Parathyroid adenoma (tissue), 2 donors: ENCODE measurements at regions not wholly inside any gene's neighbourhood (a gene's known extent, or its start where the extent isn't known, plus 50 kb on each side); places are given as distances from the start of the nearest gene placed in this dataset.

Source experiments
- H2AFZ ChIP-seq: fragments of 300-600 bp; sonication (generic); one replicate; pipeline ENCODE4 v1.7.0; 2017; ENCODE audit warnings: antibody characterized with exemption, mild to moderate bottlenecking
- H3K27ac ChIP-seq: fragments of 300-600 bp; sonication (generic); one replicate; pipeline ENCODE4 v1.7.0; 2017
- H3K27me3 ChIP-seq: fragments of 300-600 bp; sonication (generic); one replicate; pipeline ENCODE4 v1.7.0; 2017; ENCODE audit warnings: low read length; ENCODE audit not compliant: control insufficient read depth, insufficient read depth
- H3K36me3 ChIP-seq: fragments of 300-600 bp; sonication (generic); one replicate; pipeline ENCODE4 v1.7.0; 2017; ENCODE audit warnings: low read length; ENCODE audit not compliant: control insufficient read depth, insufficient read depth
- H3K4me1 ChIP-seq: fragments of 300-600 bp; sonication (generic); one replicate; pipeline ENCODE4 v1.7.0; 2017; ENCODE audit warnings: control low read depth
- H3K4me2 ChIP-seq: fragments of 300-600 bp; sonication (generic); one replicate; pipeline ENCODE4 v1.7.0; 2017; ENCODE audit warnings: low read length
- H3K4me3 ChIP-seq: fragments of 300-600 bp; sonication (generic); one replicate; pipeline ENCODE4 v1.7.0; 2017; ENCODE audit warnings: low read depth, low read length
- H3K79me2 ChIP-seq: fragments of 300-600 bp; sonication (generic); one replicate; pipeline ENCODE4 v1.7.0; 2017; ENCODE audit warnings: control low read depth
- H3K9ac ChIP-seq: fragments of 300-600 bp; sonication (generic); one replicate; pipeline ENCODE4 v1.7.0; 2017; ENCODE audit warnings: mild to moderate bottlenecking
- H3K9me3 ChIP-seq: fragments of 300-600 bp; sonication (generic); one replicate; pipeline ENCODE4 v1.7.0; 2017; ENCODE audit warnings: low read length; ENCODE audit not compliant: control insufficient read depth
- TF ChIP-seq, protein P1 (sequence below): fragments of 300-600 bp; sonication (generic); IDR thresholded peaks from one replicate; pipeline ENCODE4 v1.7.0; 2017; ENCODE audit warnings: antibody characterized with exemption, mild to moderate bottlenecking
- donor health status: primary hyperparathyroidism.

GRCh38 chr20:58137236-58137635, 91.2 kb downstream of the ANKRD60 start:
- H3K9me3 ChIP-seq = no peaks in the 10 kb centered on the region
- H3K79me2 ChIP-seq = no peaks in the 10 kb centered on the region
- TF ChIP-seq, protein P1, sequence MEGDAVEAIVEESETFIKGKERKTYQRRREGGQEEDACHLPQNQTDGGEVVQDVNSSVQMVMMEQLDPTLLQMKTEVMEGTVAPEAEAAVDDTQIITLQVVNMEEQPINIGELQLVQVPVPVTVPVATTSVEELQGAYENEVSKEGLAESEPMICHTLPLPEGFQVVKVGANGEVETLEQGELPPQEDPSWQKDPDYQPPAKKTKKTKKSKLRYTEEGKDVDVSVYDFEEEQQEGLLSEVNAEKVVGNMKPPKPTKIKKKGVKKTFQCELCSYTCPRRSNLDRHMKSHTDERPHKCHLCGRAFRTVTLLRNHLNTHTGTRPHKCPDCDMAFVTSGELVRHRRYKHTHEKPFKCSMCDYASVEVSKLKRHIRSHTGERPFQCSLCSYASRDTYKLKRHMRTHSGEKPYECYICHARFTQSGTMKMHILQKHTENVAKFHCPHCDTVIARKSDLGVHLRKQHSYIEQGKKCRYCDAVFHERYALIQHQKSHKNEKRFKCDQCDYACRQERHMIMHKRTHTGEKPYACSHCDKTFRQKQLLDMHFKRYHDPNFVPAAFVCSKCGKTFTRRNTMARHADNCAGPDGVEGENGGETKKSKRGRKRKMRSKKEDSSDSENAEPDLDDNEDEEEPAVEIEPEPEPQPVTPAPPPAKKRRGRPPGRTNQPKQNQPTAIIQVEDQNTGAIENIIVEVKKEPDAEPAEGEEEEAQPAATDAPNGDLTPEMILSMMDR = no peak
- H3K27ac ChIP-seq = no peak overlapping the region
- peaks cover 10% of the 10 kb centered on the region for H3K4me1 ChIP-seq
- no peaks in the 10 kb centered on the region for H3K27me3 ChIP-seq
- H3K4me2 ChIP-seq = no peak overlapping the region
- H3K9ac ChIP-seq = no peak overlapping the region
- H2AFZ ChIP-seq = no peak overlapping the region
- H3K36me3 ChIP-seq = no peaks in the 10 kb centered on the region
- no peak overlapping the region for H3K4me3 ChIP-seq

GRCh38 chr20:58136149-58136484, 92.3 kb downstream of the ANKRD60 start:
- TF ChIP-seq, protein P1 = no peak

GRCh38 chr20:58135441-58136148, 92.9 kb downstream of the ANKRD60 start:
- Histone ChIP-seq H3K9me3 (no peaks in the 10 kb centered on the region), H3K36me3 (no peaks in the 10 kb centered on the region), H3K4me3 (no peak overlapping the region)

More at GRCh38 chr20:58136149-58136484, 92.3 kb downstream of the ANKRD60 start:
- Histone ChIP-seq H2AFZ (peak overlapping the region; percentile 14), H3K27ac (no peak overlapping the region), H3K36me3 (no peaks in the 10 kb centered on the region), H3K4me2 (no peak overlapping the region), H3K79me2 (no peaks in the 10 kb centered on the region), H3K27me3 (no peaks in the 10 kb centered on the region), H3K4me1 (peaks cover under 1% of the 10 kb centered on the region), H3K9me3 (no peaks in the 10 kb centered on the region), H3K4me3 (no peak overlapping the region), H3K9ac (no peak overlapping the region)

DNA sequence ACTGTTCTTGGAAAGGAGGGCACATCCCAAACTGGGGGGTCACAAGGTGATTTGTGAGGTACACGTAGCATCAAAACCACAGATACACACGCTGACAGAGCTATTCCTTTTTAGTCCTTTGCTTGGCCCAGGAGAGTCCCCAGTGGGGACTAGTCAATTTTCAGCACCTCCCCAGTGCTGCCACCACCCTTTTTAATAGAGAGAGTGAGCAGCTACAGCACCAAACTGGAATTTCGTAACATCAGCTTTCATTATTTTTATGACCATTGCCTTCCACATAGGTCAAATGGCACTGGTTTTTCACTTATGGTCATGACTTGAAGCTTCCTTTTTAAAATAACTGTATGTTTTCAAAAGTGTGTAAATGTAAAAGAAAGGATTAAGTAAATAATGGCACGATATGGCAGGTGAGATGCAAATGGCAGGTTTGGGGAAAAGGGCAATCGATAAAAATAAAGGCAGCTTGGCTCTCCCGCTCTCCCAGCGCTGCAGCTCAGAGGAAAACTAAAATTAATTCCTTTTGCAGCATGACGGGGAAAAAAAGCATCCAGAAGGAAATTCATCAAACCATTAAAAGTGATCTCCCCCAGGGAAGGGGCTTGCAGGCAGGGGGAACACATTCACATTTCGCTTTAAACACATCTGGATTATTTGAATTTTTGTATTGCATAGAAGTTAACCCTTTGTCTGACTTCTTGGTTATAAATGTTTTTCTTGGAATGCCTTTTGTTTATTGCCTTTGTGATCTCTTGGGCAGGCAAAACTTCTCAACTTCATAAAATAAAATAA, 95.2 kb downstream of the ANKRD60 start:
- Histone ChIP-seq H2AFZ (no peak overlapping the region), H3K36me3 (no peaks in the 10 kb centered on the region), H3K4me2 (no peak overlapping the region), H3K9ac (no peak overlapping the region), H3K9me3 (no peaks in the 10 kb centered on the region), H3K4me1 (no peaks in the 10 kb centered on the region), H3K4me3 (no peak overlapping the region), H3K27ac (no peak overlapping the region), H3K27me3 (no peaks in the 10 kb centered on the region), H3K79me2 (no peaks in the 10 kb centered on the region)
- TF ChIP-seq, protein P1 = no peak

More at GRCh38 chr20:58135441-58136148, 92.9 kb downstream of the ANKRD60 start:
- H3K4me1 ChIP-seq = no peaks in the 10 kb centered on the region
- no peaks in the 10 kb centered on the region for H3K27me3 ChIP-seq
- H2AFZ ChIP-seq = no peak overlapping the region
- no peak overlapping the region for H3K27ac ChIP-seq
- H3K79me2 ChIP-seq = no peaks in the 10 kb centered on the region
- TF ChIP-seq, protein P1 = no peak
- no peak overlapping the region for H3K9ac ChIP-seq
- peak overlapping the region; percentile 49 for H3K4me2 ChIP-seq
